HG03039 (cell line): ENCODE measurements at regions not wholly inside any gene's neighbourhood (a gene's known extent, or its start where the extent isn't known, plus 50 kb on each side); places are given as distances from the start of the nearest gene placed in this dataset.

Source experiments
- ATAC-seq: cut with Tn5 transposase; IDR thresholded peaks from one replicate; pipeline ENCODE4 v1.9.1; 2021; ENCODE audit warnings: mild to moderate bottlenecking, moderate library complexity; ENCODE audit not compliant: unreplicated experiment

- ATAC-seq = no peak
Measured at GRCh38 chr2:17262854-17263569, 255.2 kb downstream of the RAD51AP2 start.

- ATAC-seq = no peak
Measured at GRCh38 chr2:17259613-17260012, 258.6 kb downstream of the RAD51AP2 start.

- ATAC-seq = no peak
Measured at GRCh38 chr2:17258861-17259260, 259.4 kb downstream of the RAD51AP2 start.

GRCh38 chr2:17257189-17257909 is 260.9 kb downstream of the RAD51AP2 start:
- ATAC-seq = no peak

GRCh38 chr2:17255071-17255470 is 263.2 kb downstream of the RAD51AP2 start:
- ATAC-seq = no peak

GRCh38 chr2:17254421-17254820 is 263.8 kb downstream of the RAD51AP2 start:
- ATAC-seq = no peak

GRCh38 chr2:17252258-17252657 is 266.0 kb downstream of the RAD51AP2 start:
- ATAC-seq = no peak

GRCh38 chr2:17251171-17251570 is 267.1 kb downstream of the RAD51AP2 start:
- ATAC-seq = no peak

GRCh38 chr2:17249249-17249648 is 269.0 kb downstream of the RAD51AP2 start:
- ATAC-seq = no peak

- ATAC-seq = no peak
Measured at GRCh38 chr2:17245906-17246305, 272.3 kb downstream of the RAD51AP2 start.

- ATAC-seq = no peak
Measured at GRCh38 chr2:17242813-17243485, 275.3 kb downstream of the RAD51AP2 start.

- ATAC-seq = no peak
Measured at GRCh38 chr2:17239550-17239949, 278.7 kb downstream of the RAD51AP2 start.

GRCh38 chr2:17235167-17235566 is 283.1 kb downstream of the RAD51AP2 start:
- ATAC-seq = no peak

GRCh38 chr2:17232776-17233556 is 285.3 kb downstream of the RAD51AP2 start:
- ATAC-seq = no peak

- ATAC-seq = no peak
Measured at GRCh38 chr2:17231394-17231965, 286.8 kb downstream of the RAD51AP2 start.

GRCh38 chr2:17229414-17229813 is 288.8 kb downstream of the RAD51AP2 start:
- ATAC-seq = no peak

GRCh38 chr2:17228461-17228860 is 289.8 kb downstream of the RAD51AP2 start:
- no peak for ATAC-seq

- no peak for ATAC-seq
Measured at GRCh38 chr2:17227856-17228255, 290.4 kb downstream of the RAD51AP2 start.

GRCh38 chr2:17226941-17227490 is 291.2 kb downstream of the RAD51AP2 start:
- ATAC-seq = no peak

- ATAC-seq = no peak
Measured at GRCh38 chr2:17223211-17223610, 295.0 kb downstream of the RAD51AP2 start.
